A549 (cell line): ENCODE measurements at regions not wholly inside any gene's neighbourhood (a gene's known extent, or its start where the extent isn't known, plus 50 kb on each side); places are given as distances from the start of the nearest gene placed in this dataset.

Experiments used
- ATAC-seq, 2 experiments: fragments of 200-7000 bp in 1 of 2; fragments of >200 bp in 1 of 2; cut with Nextera tagmentation in 1 of 2; cut with Tn5 transposase in 1 of 2; 3 replicates each; pipeline versions ENCODE4 v1.8.0 to v1.9.1; 2018 to 2020; ENCODE audit warnings: mild to moderate bottlenecking in 1 of 2, moderate library complexity in 1 of 2
- CTCF ChIA-PET: fragments of 300-600 bp; sonication (Branson Sonifier 250); formaldehyde crosslinking; extraction: SDS; loops from one replicate; lab custom pipeline; 2021; ENCODE audit warnings: antibody characterized with exemption, inconsistent platforms; lab: Yijun Ruan, JAX
- POLR2A ChIA-PET: fragments of 350-600 bp; formaldehyde crosslinking; extraction: SDS; loops from one replicate; lab custom pipeline; 2021; ENCODE audit warnings: antibody characterized with exemption, inconsistent platforms; lab: Yijun Ruan, JAX
- DNase-seq, 2 experiments: peaks; one replicate each; pipeline versions ENCODE4 v3.0.0 to v3.0.0-alpha.2; 2011 to 2016; ENCODE audit warnings: low read depth in 1 of 2, low spot score in 1 of 2
- FAIRE-seq: peaks from 2 replicates; lab custom pipeline; 2011; peaks lifted over from hg19 to GRCh38; lab: Jason Lieb, UNC
- H3K27ac ChIP-seq, 2 experiments: fragments of >200 bp; sonication (Bioruptor Twin); formaldehyde crosslinking; 3 replicates each; pipeline ENCODE4 v1.5.1; 2016 to 2017
- H3K4me1 ChIP-seq: fragments of >200 bp; sonication (Bioruptor Twin); formaldehyde crosslinking; 3 replicates; pipeline ENCODE4 v1.6.1; 2016
- H3K4me2 ChIP-seq: fragments of >200 bp; sonication (Bioruptor Twin); formaldehyde crosslinking; 3 replicates; pipeline ENCODE4 v1.6.1; 2016
- H3K4me3 ChIP-seq: fragments of >200 bp; sonication (Bioruptor Twin); formaldehyde crosslinking; 3 replicates; pipeline ENCODE4 v1.5.1; 2016
- H3K9me3 ChIP-seq: fragments of >200 bp; sonication (Bioruptor Twin); formaldehyde crosslinking; 3 replicates; pipeline ENCODE4 v1.6.1; 2016
- ATOH8 ChIP-seq: fragments of 250-450 bp; sonication (Bioruptor Pico); IDR thresholded peaks from 2 replicates; pipeline ENCODE4 v1.5.0; 2020; ENCODE audit warnings: low read depth, mild to moderate bottlenecking, moderate library complexity
- BCL3 ChIP-seq: fragments of >200 bp; sonication (Bioruptor Twin); formaldehyde crosslinking; IDR thresholded peaks from 3 replicates; pipeline ENCODE4 v1.6.1; 2016
- CHD2 ChIP-seq: fragments of 150-350 bp; IDR thresholded peaks from 2 replicates; pipeline ENCODE4 v1.6.1; 2014; ENCODE audit warnings: low read length; ENCODE audit not compliant: partially characterized antibody
- CHD4 ChIP-seq: fragments of 200-600 bp; sonication (generic); IDR thresholded peaks from 2 replicates; pipeline ENCODE4 v1.6.1; 2016; ENCODE audit warnings: antibody characterized with exemption, mild to moderate bottlenecking, borderline replicate concordance
- EHF ChIP-seq: fragments of 250-450 bp; sonication (Bioruptor Pico); IDR thresholded peaks from 2 replicates; pipeline ENCODE4 v1.5.0; 2020; ENCODE audit warnings: mild to moderate bottlenecking
- ELK1 ChIP-seq: fragments of 150-350 bp; IDR thresholded peaks from 2 replicates; pipeline ENCODE4 v1.6.1; 2014; ENCODE audit warnings: low read depth, mild to moderate bottlenecking, low read length
- FOSB ChIP-seq: fragments of 250-450 bp; sonication (Bioruptor Pico); IDR thresholded peaks from 2 replicates; pipeline ENCODE4 v1.5.0; 2020; ENCODE audit warnings: mild to moderate bottlenecking, moderate library complexity
- FOXS1 ChIP-seq: fragments of 250-450 bp; sonication (Bioruptor Pico); IDR thresholded peaks from 2 replicates; pipeline ENCODE4 v1.5.0; 2020; ENCODE audit warnings: mild to moderate bottlenecking, moderate library complexity
- HEYL ChIP-seq: fragments of 250-450 bp; sonication (Bioruptor Pico); IDR thresholded peaks from 2 replicates; pipeline ENCODE4 v1.8.0; 2021; ENCODE audit warnings: mild to moderate bottlenecking, moderate library complexity
- HOXA7 ChIP-seq: fragments of 250-450 bp; sonication (Bioruptor Pico); IDR thresholded peaks from 2 replicates; pipeline ENCODE4 v1.5.0; 2020; ENCODE audit warnings: mild to moderate bottlenecking, moderate library complexity
- HOXB5 ChIP-seq: fragments of 250-450 bp; sonication (Bioruptor Pico); IDR thresholded peaks from 2 replicates; pipeline ENCODE4 v1.5.0; 2020; ENCODE audit warnings: mild to moderate bottlenecking, moderate library complexity
- KDM1A ChIP-seq: fragments of 200-600 bp; sonication (generic); IDR thresholded peaks from 2 replicates; pipeline ENCODE4 v1.6.1; 2016; ENCODE audit warnings: low read depth, mild to moderate bottlenecking
- MYC ChIP-seq: IDR thresholded peaks from 2 replicates; pipeline ENCODE4 v1.6.1; 2012; ENCODE audit warnings: mild to moderate bottlenecking, inconsistent platforms, low read length, improper control_type of control experiment, borderline replicate concordance
- NFE2L2 ChIP-seq: fragments of 150-350 bp; conservative IDR thresholded peaks from 2 replicates; pipeline ENCODE4 v1.6.1; 2014; ENCODE audit warnings: low read length
- NPAS2 ChIP-seq: fragments of 250-450 bp; sonication (Bioruptor Pico); IDR thresholded peaks from 2 replicates; pipeline ENCODE4 v1.8.0; 2022; ENCODE audit warnings: mild to moderate bottlenecking, moderate library complexity, borderline replicate concordance
- PBX3 ChIP-seq: IDR thresholded peaks from 2 replicates; pipeline ENCODE4 v1.6.1; 2012
- PHF8 ChIP-seq: fragments of 200-600 bp; sonication (generic); IDR thresholded peaks from 2 replicates; pipeline ENCODE4 v1.6.1; 2016; ENCODE audit warnings: low read depth, mild to moderate bottlenecking, antibody characterized with exemption, moderate library complexity, borderline replicate concordance
- RAD21 ChIP-seq, 2 experiments: fragments of >200 bp in 1 of 2; sonication (Bioruptor Twin) in 1 of 2; formaldehyde crosslinking in 1 of 2; IDR thresholded peaks in 1 of 2; conservative IDR thresholded peaks in 1 of 2; 2 replicates in 1 of 2; 3 replicates in 1 of 2; pipeline ENCODE4 v1.6.1; 2012 to 2018; ENCODE audit warnings: inconsistent platforms in 1 of 2
- RARB ChIP-seq: fragments of 250-450 bp; sonication (Bioruptor Pico); IDR thresholded peaks from 2 replicates; pipeline ENCODE4 v1.8.0; 2021; ENCODE audit warnings: mild to moderate bottlenecking, moderate library complexity
- RCOR1 ChIP-seq: fragments of 150-350 bp; IDR thresholded peaks from 2 replicates; pipeline ENCODE4 v1.6.1; 2014; ENCODE audit warnings: antibody characterized with exemption, low read length, low read depth
- TP53 ChIP-seq: fragments of 250-450 bp; sonication (Bioruptor Pico); IDR thresholded peaks from 2 replicates; pipeline ENCODE4 v1.5.0; 2021; ENCODE audit warnings: mild to moderate bottlenecking, moderate library complexity
- USF2 ChIP-seq: fragments of 450-650 bp; IDR thresholded peaks from 2 replicates; pipeline ENCODE4 v1.6.1; 2014; ENCODE audit warnings: antibody characterized with exemption
- ZSCAN20 ChIP-seq: fragments of 250-450 bp; sonication (Bioruptor Pico); IDR thresholded peaks from 2 replicates; pipeline ENCODE4 v1.8.0; 2022; ENCODE audit warnings: mild to moderate bottlenecking, moderate library complexity
- WGBS: methylation state at CpG from one replicate; pipeline ENCODE4 v1.1.6; 2017; ENCODE audit errors: missing lambda C conversion rate; 5-methylcytosine and 5-hydroxymethylcytosine counted together

GRCh38 chr2:220034426-220035130, 407.1 kb downstream of the SLC4A3 start (continued):
- no peak for TF ChIP-seq ZSCAN20 (CRISPR knock-in tag)
- TF ChIP-seq, all 56 proteins: peak for 0

- CTCF ChIA-PET, result no interaction called here
- no peak for DNase-seq
- no peak for ATAC-seq
- TF ChIP-seq RAD21 (conservative IDR thresholded peaks at IDR 0.05 in 1 of 2, IDR thresholded peaks at IDR 0.05 in 1 of 2), result no peak
- TF ChIP-seq RARB (CRISPR knock-in tag), result no peak
- TF ChIP-seq RCOR1, result no peak
- TF ChIP-seq NPAS2 (CRISPR knock-in tag), result no peak
- Histone ChIP-seq H3K9me3 (no peaks in the 10 kb centered on the region), H3K4me2 (no peak overlapping the region), H3K4me3 (no peak overlapping the region), H3K27ac (no peak overlapping the region), H3K4me1 (0 out of 3 replicates have a peak, but pooled peaks cover 4% of the 10 kb centered on the region)
- no peak for FAIRE-seq
- POLR2A ChIA-PET, result no interaction called here
These were observed 409.0 kb downstream of the SLC4A3 start for GRCh38 chr2:220036431-220036830.

- no peaks in the 10 kb centered on the region for H3K9me3 ChIP-seq
- TF ChIP-seq HOXA7 (no peak), KDM1A (no peak), ZSCAN20 (CRISPR knock-in tag) (no peak), MYC (no peak), HEYL (no peak), BCL3 (no peak), ATOH8 (CRISPR knock-in tag) (no peak), CHD2 (no peak), HOXB5 (CRISPR knock-in tag) (no peak), EHF (CRISPR knock-in tag) (no peak), CHD4 (no peak), TP53 (CRISPR knock-in tag) (no peak), ELK1 (no peak), FOSB (no peak)
- no peak for ATAC-seq
- WGBS, result 81% methylated on average over 5 of the region's 5 CpGs
- no peak for FAIRE-seq
- no peak overlapping the region for H3K4me3 ChIP-seq
- no peak overlapping the region for H3K4me2 ChIP-seq
- no peak for DNase-seq
- no peak overlapping the region for H3K27ac ChIP-seq
- 0 out of 3 replicates have a peak, but pooled peaks cover 7% of the 10 kb centered on the region for H3K4me1 ChIP-seq
- ChIA-PET POLR2A (no interaction called here), CTCF (no interaction called here)
These were observed 412.9 kb downstream of the SLC4A3 start for GRCh38 chr2:220040346-220040745.

GRCh38 chr2:220041447-220041846, 414.0 kb downstream of the SLC4A3 start:
- H3K27ac ChIP-seq, result no peak overlapping the region
- no peak overlapping the region for H3K4me3 ChIP-seq
- ChIA-PET POLR2A (no interaction called here), CTCF (no interaction called here)
- H3K4me2 ChIP-seq, result no peak overlapping the region
- TF ChIP-seq ZSCAN20 (CRISPR knock-in tag), result no peak
- TF ChIP-seq NFE2L2, result no peak
- TF ChIP-seq PHF8, result no peak
- no peak for TF ChIP-seq USF2
- no peak for TF ChIP-seq PBX3
- no peak for TF ChIP-seq FOXS1 (CRISPR knock-in tag)
- TF ChIP-seq HEYL, result no peak
- ATAC-seq (no peak), FAIRE-seq (no peak), DNase-seq (no peak)
- H3K4me1 ChIP-seq, result 0 out of 3 replicates have a peak, but pooled peaks cover 7% of the 10 kb centered on the region
- H3K9me3 ChIP-seq, result no peaks in the 10 kb centered on the region
- 42% methylated on average over 9 of the region's 9 CpGs for WGBS
